Ramos (cell line): ENCODE measurements at regions not wholly inside any gene's neighbourhood (a gene's known extent, or its start where the extent isn't known, plus 50 kb on each side); places are given as distances from the start of the nearest gene placed in this dataset.

Experiments used
- in situ Hi-C: fragments of 300-500 bp; cut with MboI; formaldehyde crosslinking; loops from one replicate; pipeline ENCODE4 v1.14.3; 2022; ENCODE audit warnings: low sequenced_read_pairs; ENCODE audit not compliant: unreplicated experiment

DNA sequence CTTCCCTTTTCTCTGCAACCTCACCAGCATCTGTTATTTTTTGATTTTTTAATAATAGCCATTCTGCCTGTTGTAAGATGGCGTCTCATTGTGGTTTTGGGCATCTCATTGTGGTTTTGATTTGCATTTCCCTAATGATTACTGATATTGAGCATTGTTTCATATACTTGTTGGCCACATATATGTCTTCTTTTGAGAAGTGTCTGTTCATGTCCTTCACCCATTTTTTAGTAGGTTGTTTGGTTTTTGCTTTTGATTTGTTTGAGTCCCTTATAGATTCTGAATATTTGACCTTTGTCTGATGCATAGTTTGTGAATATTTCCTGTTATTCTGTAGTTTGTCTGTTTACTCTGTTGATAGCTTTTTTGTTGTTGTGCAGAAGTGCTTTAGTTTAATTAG is 312.2 kb upstream of the TBC1D5 start:
- in situ Hi-C loops = no loop called here

DNA sequence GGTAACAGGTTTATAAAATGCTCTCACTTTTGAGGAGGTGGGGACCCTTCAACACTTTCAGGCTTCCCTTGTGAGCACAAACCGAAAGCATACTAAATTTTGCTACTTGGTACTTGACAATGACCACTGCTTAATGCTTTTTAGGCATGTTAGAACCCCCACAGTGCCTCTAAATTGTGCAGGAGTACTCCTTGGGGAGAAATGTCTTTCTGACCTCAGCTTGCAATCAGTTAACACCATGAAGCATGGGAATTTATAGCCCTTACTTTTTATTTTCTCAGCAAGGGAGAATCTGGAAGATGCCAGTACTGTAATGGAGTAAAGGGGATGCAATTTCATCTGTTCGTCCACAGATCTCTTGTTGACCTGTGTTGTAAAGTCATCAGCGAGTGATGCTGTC is 308.9 kb upstream of the TBC1D5 start:
- in situ Hi-C loops = no loop called here

DNA sequence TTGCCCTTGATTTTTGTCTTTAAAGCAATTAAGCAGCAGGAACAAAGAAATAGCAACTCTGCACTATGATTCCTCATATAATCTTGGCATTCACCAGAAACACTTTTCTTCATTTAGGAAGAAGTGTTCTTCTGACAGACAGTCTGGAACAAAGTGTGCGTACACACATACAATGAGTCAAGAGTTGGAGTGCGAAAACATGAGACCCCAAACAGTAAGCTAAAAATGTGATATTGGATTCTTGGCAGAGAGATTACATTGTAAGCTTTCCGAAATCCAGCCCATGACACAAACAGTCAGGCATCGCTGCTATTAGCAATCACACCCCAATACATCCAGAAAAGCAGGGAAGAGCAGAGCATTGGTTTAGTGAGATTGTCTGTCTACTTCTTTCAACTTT is 306.7 kb upstream of the TBC1D5 start:
- in situ Hi-C loops = no loop called here

GRCh38 chr3:18047052-18047451 is 304.6 kb upstream of the TBC1D5 start:
- in situ Hi-C loops = no loop called here

- in situ Hi-C loops = no loop called here
Measured at GRCh38 chr3:18046131-18046915, 303.9 kb upstream of the TBC1D5 start.

DNA sequence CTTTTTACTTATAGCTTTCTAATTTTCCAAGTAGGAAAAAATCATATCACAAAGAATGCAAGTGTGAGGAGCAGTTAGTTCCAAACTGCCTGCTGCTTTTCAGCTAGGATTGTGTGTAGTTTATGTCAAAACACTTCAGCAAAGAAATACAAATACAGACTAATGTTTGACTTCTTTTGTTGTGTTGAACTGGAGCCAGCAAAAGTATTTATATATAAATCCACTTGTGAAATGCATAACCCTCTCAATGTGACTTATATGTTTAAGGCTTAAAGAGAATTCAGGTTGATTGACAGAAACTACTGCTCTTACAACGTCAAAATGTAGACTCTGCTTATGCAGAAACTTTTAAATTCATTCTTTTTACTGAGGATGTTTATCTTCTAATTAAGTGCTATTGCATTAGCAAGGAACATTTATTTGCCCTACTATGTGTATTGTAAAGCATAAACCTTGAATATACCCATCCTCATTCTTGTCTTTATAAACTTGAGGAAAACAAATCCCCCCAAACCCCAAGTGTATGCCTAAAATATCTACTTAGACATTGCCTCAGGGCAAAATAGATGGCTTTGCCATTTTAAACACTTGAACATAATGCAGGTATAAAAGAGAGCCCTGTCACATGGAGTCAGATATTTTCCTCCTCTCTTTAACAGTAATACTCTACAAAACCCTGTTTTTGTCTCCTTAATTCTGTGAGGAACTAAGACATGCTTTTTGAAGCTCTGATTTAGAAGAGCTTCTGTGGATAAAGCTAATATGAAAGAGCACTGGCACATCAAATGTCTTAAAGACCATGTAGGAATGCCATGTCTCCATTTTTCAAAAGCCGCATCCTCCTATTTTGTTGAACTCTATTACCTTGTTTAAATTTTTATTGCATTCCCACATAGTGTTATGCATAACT is 302.8 kb upstream of the TBC1D5 start:
- in situ Hi-C loops = no loop called here

GRCh38 chr3:18044191-18044590 is 301.8 kb upstream of the TBC1D5 start:
- in situ Hi-C loops = no loop called here

- in situ Hi-C loops = no loop called here
Measured at GRCh38 chr3:18036450-18036815, 294.0 kb upstream of the TBC1D5 start.

GRCh38 chr3:18035641-18036449 is 293.4 kb upstream of the TBC1D5 start:
- in situ Hi-C loops = no loop called here

GRCh38 chr3:18033581-18034108 is 291.2 kb upstream of the TBC1D5 start:
- in situ Hi-C loops = no loop called here

DNA sequence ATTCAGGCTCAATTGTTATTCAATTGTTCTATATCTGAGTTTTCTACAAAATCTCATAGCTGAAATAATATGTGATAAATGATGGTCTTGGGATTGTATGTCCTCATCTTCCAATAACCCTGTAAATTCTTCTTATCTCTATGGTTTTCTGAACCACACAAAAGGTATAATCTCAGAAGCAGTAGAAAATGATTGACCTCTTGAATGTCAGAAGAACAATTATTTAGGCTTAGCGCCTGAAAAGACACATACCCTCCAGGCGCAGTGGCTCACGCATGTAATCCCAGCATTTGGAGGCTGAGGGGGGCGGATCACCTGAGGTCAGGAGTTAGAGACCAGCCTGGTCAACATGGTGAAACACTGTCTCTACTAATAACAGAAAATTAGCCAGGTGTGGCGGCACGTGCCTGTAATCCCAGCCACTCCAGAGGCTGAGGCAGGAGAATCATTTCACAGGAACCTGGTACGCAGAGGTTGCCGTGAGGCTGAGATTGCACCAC is 288.0 kb upstream of the TBC1D5 start:
- in situ Hi-C loops = no loop called here

DNA sequence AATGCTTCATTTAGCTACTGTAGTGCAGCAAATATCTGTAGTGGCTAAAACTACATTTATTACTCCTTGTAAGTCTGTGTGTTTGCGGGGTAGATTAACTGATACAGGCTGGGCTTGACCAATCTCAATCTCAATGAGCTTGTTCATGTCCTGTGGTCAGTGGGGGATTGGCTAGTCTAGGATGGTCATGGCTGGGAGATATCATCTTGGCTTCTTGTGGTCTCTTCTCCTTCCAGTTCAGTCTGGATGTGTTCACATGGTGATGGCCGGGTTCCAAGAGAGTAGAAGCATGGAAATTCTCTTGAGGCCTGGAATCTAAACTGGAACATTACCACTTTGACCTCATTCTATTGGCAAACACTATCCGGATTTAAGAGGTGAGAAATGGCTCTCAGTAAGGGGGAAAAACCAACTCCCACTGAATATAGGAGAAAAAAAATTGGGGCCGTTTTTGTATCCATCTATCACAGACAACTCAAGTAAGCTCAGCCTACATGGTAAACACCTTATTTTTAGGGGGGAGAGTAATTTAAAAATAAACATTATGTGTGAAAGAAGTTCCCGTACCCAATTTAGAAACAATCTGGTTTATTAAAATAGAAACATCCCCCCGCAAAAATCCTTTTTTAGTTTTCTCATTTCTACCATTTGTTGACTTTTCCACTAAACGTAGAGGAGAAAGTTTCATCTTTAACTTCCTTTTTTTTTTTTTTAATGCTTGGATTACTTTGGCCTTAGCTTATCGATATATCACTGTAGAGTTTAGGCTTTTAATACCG is 284.9 kb upstream of the TBC1D5 start:
- in situ Hi-C loops = no loop called here

GRCh38 chr3:18024715-18025114 is 282.3 kb upstream of the TBC1D5 start:
- in situ Hi-C loops = no loop called here

DNA sequence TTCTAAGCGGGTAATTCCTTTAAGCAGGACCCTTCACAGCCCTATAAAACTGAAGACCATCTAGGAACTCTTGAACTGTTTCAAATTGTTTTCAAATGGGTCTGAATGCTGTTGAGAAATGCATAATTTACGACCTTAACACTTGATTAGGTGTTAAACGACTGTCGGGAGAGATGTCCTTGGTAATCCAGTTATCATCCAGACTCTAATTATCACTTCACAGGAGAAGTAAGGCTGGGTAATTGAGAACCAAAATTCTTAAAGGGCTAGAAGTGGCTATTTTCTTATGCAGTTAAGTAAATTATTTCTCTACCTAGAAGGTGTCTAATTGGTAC is 276.7 kb upstream of the TBC1D5 start:
- in situ Hi-C loops = no loop called here

DNA sequence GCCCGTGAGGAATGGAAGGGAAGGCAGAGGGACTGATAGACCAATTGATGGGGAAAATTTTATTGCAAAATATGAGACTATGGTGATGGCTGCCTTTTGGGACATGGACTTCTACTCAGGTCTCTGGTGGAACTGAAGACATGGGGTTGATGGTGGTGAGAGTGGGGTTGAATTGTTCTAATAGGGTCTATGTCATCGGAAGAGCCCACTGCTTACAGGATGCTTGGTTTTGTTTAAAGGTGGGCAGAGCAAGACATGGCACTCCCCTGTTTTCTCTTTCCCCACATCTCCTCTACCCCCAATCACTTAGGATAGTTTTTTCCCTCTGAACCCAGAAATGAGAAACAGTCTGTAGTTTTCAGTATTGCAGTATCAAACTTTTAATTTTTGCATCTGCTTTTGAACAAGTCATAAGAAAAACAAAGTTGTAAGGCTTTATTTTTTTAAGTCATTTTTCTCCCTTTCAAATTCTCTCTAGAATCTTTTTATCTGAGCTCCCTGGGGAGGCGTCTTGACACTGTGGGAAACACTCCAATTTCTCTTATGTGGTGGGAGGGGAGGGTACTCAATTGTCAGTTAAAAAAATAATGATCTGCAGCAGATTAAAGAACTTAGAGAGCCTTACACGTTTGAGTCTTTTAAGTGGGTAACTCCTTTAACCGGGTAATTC is 276.2 kb upstream of the TBC1D5 start:
- in situ Hi-C loops = no loop called here

- in situ Hi-C loops = no loop called here
Measured at GRCh38 chr3:18016366-18016765, 273.9 kb upstream of the TBC1D5 start.

- in situ Hi-C loops = no loop called here
Measured at GRCh38 chr3:18012933-18013332, 270.5 kb upstream of the TBC1D5 start.

- in situ Hi-C loops = no loop called here
Measured at GRCh38 chr3:18012436-18012835, 270.0 kb upstream of the TBC1D5 start.

DNA sequence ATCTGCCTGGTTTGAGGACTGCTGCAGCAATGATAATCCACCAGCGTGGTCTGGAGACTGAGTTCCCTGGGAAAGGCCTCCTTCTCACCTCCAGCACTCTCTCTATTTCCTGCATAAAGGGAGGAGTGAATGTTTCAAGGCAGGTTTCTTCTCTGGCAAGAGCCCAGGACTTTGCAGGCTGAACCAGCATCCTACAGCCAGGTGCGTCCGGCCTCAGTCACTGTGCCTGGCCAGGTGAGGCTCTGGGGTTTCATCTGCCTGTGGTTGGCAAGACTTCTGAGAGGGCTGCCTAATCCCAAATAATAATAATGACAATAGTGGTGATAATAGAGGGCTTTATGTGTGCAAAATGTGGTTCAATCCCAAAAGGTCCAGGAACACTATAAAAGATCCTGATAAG is 269.0 kb upstream of the TBC1D5 start:
- in situ Hi-C loops = no loop called here
